HG03039 (cell line): ENCODE measurements at regions not wholly inside any gene's neighbourhood (a gene's known extent, or its start where the extent isn't known, plus 50 kb on each side); places are given as distances from the start of the nearest gene placed in this dataset.
"Not testable (repeated sequence)": the region's sequence is repeated elsewhere in the genome, so short reads cannot be mapped to it uniquely, and the experiment has no call there.

ENCODE experiments used
- ATAC-seq: cut with Tn5 transposase; IDR thresholded peaks from one replicate; pipeline ENCODE4 v1.9.1; 2021; ENCODE audit warnings: mild to moderate bottlenecking, moderate library complexity; ENCODE audit not compliant: unreplicated experiment

DNA sequence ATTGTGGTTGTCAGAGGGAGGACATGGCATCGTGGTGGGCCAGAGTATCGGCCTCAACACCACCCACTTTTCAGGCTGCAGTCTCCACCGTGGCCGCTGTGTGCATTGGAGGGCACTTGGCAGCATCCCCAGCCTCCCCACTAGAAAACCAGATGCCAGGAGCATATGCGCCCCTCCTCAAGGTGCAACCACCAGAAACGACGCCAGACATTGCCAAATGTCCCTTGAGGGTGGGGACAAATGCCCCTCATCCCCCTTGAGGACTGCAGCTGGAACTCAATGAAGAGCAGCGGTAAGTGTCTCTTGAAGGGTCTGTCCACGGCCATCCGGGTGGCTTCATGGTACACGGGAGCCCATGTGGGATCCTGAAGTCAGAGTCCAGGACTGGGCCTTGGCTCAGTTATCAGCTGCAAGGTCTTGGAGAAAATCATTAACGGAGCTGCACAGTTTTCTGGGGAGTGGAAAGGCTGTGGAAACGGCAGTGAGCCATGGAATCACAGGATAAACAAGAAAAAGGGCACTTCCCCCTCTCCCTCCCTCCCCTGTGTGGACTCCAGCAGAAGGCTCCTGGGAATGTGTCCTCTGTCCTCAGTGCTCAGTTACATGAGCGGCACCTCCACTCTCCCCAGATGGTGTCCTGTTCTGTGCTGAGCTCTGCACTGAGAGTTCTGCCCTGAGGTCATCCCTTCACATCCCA is 324.4 kb upstream of the B3GAT1 start:
- no peak for ATAC-seq

DNA sequence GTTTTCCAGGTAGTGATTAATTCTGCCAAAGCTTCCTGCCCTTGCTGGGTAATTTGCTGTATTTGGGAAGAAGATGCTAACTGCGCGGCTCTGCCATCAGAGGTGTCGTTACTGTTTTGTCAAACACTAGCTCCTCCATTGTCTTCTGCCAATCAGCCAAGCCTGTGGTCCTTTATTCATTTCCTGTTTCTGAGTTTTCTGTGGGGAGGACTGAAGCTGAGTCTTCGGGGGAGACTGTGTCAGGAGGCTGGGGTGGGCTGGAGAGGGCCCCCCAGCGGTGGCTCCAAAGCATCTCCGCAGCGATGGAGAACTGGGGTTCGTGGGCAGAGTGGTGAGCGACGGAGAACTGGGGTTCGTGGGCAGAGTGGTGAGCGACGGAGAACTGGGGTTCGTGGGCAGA is 322.9 kb upstream of the B3GAT1 start:
- ATAC-seq = no peak

DNA sequence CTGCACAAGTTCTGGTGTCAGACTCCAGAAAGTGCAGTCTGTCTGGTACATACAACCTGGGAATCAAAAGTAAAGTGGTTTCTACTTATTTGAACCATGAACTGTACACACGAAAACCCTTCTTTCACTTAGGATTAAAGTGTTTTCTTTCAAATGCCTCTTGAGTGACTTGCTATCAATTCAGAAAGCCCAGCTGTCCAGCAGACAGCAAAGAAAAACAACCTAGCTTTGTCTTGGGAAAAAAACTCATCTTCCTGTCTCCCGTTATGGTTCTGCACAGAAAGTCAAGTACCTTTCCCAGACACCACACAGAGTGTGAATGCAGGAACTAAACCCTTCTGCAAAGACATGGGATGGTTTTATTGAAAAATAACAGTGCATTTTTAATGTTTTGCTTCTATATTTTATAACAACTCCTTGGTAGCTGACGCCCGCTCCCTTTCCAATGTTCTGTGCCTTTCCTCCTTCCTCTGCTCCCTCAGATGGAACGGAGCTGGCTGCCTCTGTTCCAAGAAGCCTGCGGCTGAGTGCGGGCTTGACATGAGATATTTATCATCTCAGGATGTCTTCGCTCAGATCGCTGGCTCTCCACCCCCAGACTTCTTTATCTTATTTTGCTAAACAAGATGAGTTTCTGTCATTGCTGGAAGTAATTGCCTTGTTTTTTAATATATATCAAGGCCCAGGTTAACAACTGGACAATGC is 322.3 kb upstream of the B3GAT1 start:
- no peak for ATAC-seq

DNA sequence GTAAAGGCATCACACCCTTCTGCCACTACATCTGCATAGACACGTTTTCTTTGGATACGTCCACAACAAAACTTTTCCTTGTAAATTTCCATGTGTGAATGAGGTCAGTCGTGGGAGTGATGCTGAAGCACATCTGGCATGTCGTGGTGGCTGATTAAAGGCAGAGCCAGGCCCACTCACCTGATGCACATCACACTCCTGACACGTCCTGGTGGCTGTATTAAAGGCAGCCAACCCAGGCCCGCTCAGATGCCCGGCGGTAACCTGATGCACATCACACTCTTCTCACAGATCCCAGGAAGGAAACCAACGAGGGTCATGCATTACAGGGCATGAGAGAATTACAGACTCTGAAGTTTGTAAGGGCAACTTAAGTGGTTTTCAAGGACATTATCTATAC is 321.6 kb upstream of the B3GAT1 start:
- ATAC-seq = no peak

DNA sequence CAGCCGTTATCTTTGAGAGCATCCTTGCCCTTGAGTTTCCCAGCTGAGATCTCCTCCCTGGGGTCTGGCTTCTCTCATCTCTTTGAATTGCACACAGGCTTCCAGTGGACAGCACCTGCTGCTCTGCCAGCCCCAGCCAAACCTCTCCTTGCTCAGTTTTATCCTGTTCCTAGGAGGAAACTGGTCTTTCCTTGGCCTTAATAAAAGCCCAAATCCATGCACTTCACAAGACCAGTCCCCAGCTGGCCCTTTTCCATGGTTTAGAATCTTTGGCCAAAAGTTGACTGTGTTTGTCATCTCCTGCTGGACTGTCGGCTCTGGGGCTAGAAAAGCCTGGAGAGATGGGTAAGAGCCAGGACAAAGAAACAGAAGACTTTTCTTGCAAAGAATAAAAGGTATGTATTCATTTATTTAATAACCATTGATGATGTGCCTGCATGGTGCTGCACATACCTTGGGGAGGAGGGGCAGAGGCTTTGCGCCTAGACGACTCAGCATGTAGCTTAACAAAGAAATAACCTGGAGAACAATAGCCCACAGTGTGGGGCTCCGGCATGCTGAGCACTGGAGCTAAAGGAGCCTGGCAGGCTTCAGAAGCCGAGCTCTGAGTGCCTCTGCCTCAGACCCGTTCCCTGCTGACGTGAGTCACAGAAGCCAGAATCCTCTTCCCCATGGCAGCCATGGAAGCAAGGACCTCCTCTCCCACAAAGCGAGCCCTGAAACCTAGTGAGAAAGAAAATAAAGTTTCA is 319.3 kb upstream of the B3GAT1 start:
- ATAC-seq = no peak

DNA sequence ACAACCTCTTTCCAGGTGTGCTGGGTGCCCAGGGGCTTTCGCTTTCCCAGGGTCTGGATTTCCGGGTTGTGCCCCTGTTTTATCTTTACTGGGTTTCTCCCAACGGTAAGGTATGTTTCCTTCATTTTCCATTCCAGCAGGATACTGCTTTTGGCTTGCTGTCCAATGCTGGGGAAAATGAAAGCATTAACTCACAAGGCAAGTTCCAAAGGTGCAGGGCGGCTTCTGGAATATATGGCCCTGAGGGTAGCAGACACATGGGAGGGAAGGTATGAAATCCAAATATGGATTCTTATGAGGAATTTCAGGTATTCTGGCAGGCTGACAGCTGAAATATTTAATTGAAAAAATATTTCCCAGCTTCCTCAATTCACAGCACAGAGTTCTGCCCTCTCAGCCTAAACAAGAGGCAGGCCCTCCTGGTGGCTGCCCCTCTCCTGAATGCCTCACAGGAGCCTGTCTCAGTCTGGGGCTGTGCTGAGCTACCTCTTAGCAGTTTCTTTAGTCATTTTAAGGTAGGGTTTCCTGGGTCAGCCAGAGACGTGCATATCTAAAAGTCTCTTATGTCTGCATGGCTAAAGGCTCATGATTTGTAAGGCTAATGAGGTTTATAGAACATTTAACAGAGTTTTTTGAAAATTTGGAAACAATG is 318.6 kb upstream of the B3GAT1 start:
- no peak for ATAC-seq

DNA sequence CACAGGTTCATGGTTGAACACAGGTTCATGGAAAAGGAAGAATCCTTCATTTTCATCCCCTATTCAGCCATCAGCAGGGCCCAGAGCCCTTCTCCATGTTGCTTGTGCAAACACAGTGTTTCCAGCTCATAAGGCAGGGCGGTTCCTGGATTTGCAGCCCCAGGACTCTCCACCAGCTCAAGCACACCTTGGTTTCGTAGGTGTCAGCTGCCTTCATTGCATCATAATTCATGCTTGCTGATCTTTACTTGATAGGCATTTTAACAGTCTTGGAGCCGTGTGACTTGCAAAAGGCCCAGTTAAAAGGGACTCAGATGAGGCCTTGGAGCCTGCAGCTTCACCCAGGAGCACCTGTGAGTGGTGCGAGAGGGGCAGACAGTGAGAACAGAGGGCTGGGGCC is 318.1 kb upstream of the B3GAT1 start:
- no peak for ATAC-seq

DNA sequence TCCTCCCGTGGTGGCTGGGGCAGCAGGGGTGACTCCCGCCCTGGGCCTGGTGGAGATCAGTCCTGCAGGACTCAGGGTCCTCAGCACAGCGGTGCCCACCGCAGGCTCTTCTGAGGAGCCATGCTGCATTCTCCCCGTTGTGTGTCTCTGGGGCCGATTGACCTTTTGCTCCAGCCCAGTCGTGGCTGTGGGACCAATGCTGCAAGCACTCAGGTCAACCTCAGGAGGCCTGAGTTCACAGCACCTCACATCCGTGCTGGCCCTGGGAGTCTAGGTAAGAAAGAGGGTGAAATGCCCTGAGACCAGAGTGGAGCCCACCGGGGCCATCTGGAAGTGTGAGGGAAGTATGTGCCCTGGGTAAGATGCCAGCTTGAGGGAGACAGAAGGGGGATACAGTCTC is 316.1 kb upstream of the B3GAT1 start:
- ATAC-seq = no peak

DNA sequence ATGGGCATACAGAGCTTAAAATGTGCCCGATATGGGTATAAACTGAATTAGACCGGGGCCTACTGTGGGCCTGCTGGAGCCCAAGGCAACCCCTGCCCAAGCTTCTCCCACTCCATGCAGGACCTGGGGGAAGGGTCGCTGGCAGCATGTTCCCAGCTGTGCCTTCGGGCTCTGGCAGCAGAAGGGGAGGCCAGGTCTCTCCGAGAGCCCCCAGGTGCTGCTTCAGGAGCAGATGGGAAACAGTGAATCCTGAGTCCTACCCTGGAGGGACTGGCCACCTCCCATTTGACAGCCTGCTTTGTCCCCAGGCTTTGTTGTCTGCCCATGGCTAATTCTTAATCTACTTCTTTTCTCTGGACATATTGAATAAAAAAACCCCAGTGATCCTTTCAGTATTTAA is 315.6 kb upstream of the B3GAT1 start:
- no peak for ATAC-seq

DNA sequence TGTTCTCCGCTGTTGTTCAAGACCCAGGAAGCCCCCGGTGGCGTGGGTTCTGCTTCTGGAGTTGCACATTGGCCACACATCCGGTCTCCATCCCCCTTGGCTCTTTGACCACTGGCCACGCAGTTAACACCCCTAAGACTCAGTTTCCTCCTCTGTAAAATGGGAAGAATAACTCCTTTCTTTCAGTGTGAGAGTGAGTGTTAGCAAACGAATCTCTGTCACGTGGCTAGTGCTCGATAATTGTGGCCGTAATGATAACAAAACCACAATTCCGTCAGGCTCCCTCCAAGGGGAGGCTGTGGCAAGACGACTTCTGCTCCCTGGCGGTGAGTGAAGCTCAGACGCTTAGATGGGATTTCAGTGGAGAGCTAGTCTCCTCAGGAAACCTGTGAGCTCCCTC is 315.2 kb upstream of the B3GAT1 start:
- ATAC-seq = no peak

DNA sequence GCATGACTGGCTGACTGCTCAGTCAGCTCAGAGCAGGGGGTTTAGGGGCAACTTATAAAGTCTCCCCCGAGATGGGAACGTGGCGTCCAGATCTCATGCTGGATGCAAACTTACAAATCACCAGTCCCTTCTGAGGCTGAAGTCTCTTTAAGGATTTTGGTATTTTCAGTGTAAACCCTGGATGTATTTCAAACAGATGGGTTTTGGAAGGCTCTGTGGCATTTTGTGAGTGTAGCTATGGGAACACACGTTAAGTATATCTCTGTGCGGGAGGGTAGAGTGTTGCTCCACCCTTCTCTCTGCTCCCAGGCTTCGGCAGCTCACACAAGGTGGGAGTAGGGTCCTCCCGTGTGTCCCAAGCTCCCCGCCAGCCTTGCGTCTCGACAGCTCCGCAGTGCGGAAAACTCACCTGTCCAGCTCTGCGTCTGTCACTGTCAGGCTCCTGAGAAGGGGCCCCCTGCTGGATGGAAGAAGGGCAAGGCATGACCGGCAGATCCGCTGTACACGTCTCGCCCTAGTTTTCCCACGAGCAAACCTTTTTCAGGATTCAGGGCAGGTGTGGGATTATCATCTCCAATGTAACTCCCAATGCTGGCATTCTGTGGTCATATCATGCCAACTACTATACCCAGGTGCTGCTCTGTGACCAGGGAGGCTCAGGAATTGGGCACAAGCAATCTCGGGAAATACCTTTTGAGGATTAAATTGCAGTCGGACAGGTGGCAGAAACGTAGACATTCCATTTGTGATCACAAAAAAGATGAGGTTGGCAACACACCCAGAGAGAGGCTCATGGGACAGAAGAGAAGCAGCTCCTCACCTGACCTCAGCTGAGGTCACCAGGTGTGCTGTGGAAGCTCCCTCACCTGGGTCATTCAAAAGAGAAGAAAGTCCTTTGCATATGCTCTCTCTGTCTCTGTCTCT is 313.9 kb upstream of the B3GAT1 start:
- no peak for ATAC-seq

DNA sequence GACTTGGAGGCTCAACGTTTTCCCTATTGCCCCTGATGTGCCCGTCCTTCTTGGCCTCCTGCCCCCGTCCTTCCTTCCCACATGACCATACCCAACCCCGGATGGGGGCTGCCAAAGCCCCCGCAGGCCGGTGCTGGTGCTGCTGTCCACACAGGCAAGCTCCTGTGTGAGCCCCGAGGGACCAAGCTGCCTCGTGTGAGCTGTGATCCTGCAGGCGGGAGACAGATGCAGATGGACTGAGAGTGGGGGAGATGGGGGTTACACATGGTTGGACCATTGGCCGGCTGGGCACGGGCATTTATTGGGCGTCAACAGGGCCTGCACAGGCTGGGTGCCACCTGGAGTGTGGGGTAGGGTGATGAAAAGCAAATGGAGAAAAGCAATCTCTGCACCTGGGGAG is 313.2 kb upstream of the B3GAT1 start:
- ATAC-seq = no peak

DNA sequence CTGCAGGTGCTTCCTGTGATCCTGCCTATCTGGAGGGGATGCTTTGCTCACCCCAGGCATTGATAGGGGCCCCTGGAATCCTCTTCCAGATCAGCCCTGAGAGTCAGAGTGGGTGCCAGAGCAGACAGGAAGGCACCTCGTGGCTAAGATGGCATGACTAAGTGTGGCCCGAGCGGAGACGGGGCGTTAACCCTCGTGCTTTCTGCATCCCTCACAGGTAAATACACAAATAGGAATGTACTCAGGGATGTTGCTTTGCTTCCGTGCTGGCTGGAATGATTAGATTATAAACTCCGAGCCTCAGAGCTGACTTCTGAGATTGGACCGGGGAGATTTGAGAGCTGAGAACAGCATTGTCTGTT is 312.7 kb upstream of the B3GAT1 start:
- ATAC-seq = no peak

DNA sequence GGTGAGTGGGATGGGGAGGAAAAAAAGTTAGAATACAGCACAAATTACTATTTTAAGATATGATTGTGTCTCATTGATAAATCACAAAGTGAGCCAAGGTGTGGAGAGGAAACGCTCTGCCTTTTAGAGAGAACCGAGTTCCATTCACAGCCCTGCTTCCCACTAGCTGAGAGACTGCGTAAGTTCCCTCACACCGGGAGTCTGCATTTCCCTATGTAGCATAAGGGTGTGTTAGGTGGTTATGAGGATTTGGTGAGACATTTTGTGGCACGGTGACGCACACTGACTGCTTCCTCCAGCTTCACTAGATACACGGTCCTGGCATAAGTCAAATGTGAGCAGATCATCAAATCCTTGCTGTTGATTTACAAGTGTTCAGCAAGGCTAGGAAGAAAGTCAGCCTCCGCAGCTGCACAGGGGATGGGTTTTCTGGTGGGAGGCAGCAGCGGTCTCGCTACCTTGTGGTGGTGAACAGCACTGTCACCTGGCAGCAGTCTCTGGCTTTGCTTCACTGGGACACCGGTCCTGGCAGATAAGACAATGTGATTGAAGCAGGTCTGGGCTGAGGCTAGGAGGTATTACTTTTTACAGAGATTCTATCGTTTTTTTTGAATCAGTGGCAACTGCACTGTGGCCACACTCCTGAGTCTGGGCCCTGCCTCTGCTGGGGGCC is 312.2 kb upstream of the B3GAT1 start:
- no peak for ATAC-seq

DNA sequence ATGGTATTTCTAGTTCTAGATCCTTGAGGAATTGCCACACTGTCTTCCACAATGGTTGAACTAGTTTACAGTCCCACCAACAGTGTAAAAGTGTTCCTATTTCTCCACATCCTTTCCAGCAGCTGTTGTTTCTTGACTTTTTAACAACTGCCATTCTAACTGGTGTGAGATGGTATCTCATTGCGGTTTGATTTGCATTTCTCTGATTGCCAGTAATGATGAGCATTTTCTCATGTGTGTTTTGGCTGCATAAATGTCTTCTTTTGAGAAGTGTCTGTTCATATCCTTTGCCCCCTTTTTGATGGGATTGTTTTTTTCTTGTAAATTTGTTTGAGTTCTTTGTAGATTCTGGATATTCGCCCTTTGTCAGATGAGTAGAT is 308.6 kb upstream of the B3GAT1 start:
- not testable (repeated sequence) for ATAC-seq

DNA sequence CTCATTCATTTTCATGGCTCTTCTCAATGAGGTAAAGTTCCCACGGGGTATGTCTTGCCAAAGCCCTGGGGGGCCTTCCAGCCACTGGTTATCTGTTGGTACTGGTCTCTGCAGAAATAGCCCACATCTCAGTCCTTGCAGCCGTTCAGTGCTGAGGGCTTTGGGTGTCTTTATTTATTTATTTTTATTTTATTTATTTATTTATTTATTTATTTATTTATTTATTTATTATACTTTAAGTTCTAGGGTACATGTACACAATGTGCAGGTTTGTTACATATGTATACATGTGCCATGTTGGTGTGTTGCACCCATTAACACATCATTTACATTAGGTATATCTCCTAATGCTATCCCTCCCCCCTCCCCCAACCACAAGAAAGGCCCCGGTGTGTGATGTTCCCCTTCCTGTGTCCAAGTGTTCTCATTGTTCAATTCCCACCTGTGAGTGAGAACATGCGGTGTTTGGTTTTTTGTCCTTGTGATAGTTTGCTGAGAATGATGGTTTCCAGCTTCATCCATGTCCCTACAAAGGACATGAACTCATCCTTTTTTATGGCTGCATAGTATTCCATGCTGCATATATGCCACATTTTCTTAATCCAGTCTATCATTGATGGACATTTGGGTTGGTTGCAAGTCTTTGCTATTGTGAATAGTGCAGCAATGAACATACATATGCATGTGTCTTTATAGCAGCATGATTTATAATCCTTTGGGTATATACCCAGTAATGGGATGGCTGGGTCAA is 308.1 kb upstream of the B3GAT1 start:
- not testable (repeated sequence) for ATAC-seq

DNA sequence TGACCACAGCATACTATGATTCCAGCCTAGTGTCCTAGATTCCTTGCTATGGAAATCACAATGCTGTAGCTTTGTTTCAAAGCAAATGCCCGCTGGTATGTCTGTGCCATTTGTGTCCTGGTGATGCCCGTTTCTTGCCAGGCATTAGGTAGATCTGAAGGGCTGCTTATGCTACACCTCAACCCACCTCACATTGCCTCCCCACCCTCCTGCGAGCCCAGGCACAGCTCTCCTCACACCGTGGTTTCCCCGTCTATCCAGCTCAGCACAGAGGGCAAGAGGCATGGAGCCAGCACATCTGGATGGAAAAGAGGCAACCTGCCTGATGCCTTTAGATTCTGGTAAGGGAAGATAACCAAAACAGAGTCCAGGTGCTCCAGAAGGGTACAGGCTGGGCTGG is 307.4 kb upstream of the B3GAT1 start:
- no peak for ATAC-seq

DNA sequence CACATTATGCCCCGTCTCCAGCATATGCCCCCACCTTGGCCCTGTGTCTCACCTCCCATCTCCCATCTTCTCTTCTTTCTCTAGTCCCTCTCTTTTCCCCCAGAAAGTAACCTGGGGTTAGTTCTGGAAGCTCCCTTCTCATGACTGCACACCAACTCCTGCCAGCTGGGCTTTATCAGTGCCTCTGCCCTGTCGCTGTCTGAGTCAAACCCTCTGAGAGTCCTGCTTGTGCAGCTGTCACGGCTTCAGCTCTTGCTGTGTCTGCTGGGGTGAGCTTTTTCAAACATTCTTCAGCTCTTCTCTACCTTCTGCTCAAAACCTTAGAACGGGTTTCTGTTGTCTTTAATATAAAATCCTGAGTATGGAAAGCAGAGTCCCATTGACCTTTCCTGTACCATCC is 304.5 kb upstream of the B3GAT1 start:
- no peak for ATAC-seq

DNA sequence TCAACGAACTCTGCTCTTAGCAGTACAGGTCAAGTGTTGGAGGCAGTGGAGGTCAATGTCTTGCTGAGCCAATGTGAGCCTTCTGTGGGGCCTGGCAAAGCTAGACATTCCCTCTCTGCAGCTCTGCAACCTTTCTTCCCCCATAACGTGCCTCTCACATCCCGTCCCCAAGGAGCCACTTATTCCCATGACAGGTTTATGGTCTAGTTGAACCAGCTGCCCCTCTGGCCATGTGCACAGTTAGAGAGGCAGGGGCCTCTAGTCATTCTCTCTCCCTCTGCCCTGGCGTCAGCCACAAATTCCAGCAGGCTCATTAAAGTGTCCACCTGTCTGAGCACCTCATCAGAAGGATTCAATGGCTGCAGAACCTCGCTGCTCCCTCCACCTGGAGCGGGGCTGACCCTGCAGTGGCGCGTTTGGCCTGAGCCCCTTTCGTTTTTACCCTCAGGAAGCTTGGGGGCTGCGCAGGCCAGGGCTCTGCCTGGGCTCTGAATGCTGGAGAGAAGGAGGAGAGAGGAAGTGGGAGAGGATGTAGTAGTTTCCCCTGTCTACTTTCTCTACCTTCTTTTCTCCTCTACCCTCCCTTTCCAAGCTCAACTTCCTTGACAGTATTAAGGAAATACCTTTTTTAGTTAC is 302.1 kb upstream of the B3GAT1 start:
- ATAC-seq = no peak
